HCT116 (cell line): ENCODE measurements at regions not wholly inside any gene's neighbourhood (a gene's known extent, or its start where the extent isn't known, plus 50 kb on each side); places are given as distances from the start of the nearest gene placed in this dataset.

Experiments used
- CEBPB ChIP-seq: IDR thresholded peaks from 2 replicates; pipeline ENCODE4 v1.6.1; 2012; ENCODE audit warnings: low read depth
- MAX ChIP-seq: IDR thresholded peaks from 2 replicates; pipeline ENCODE4 v1.6.1; 2012
- POLR2A ChIP-seq: IDR thresholded peaks from 2 replicates; pipeline ENCODE4 v1.7.0; 2011; ENCODE audit warnings: borderline replicate concordance; ENCODE audit not compliant: insufficient read depth, insufficient read length; ENCODE audit errors: extremely low read depth
- POLR2AphosphoS5 ChIP-seq: IDR thresholded peaks from 2 replicates; pipeline ENCODE4 v1.6.1; 2011; ENCODE audit warnings: mild to moderate bottlenecking, low read depth, low read length, moderate library complexity
- REST ChIP-seq: IDR thresholded peaks from 2 replicates; pipeline ENCODE4 v1.6.1; 2012; ENCODE audit warnings: low read depth
- YY1 ChIP-seq: IDR thresholded peaks from 2 replicates; pipeline ENCODE4 v1.6.1; 2011; ENCODE audit warnings: low read length, low read depth, moderate library complexity, mild to moderate bottlenecking; ENCODE audit not compliant: insufficient replicate concordance; ENCODE audit errors: extremely low read depth
- TF ChIP-seq, protein P1 (sequence below), 3 experiments: fragments of 200-600 bp in 1 of 3; sonication (generic) in 1 of 3; IDR thresholded peaks in 2 of 3; conservative IDR thresholded peaks in 1 of 3; 2 replicates each; pipeline ENCODE4 v1.5.1; 2012 to 2017; ENCODE audit warnings: low read depth in 2 of 3, low read length in 2 of 3, antibody characterized with exemption in 1 of 3, borderline replicate concordance in 1 of 3, control low read depth in 1 of 3, mild to moderate bottlenecking in 1 of 3, mixed read lengths in 1 of 3, mixed run types in 1 of 3, moderate library complexity in 1 of 3; ENCODE audit not compliant: insufficient read depth in 1 of 3
- TF ChIP-seq, protein P2 (sequence below): IDR thresholded peaks from 2 replicates; pipeline ENCODE4 v1.6.1; 2012

DNA sequence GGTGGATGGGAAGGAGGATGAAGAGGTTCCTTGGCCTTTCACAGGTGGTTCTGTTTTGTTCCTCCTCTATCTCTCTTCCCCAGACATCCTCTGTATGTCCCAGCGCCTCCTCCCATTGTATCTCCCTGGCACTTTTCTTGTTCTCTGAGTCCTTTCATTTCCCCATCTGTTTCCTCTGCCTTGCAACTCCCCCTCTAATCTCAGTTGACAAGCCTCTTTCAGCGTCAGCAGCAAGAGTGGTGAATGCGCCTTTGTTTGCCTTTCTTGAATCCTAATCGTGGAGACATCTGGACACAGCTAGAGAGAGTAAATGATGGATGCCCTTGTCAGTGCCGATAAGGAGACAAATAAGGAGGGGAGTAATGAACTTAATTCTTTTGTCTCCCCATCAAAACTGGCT, 167.0 kb downstream of the NDUFA10 start:
- no peak for TF ChIP-seq MAX
- TF ChIP-seq, protein P1, sequence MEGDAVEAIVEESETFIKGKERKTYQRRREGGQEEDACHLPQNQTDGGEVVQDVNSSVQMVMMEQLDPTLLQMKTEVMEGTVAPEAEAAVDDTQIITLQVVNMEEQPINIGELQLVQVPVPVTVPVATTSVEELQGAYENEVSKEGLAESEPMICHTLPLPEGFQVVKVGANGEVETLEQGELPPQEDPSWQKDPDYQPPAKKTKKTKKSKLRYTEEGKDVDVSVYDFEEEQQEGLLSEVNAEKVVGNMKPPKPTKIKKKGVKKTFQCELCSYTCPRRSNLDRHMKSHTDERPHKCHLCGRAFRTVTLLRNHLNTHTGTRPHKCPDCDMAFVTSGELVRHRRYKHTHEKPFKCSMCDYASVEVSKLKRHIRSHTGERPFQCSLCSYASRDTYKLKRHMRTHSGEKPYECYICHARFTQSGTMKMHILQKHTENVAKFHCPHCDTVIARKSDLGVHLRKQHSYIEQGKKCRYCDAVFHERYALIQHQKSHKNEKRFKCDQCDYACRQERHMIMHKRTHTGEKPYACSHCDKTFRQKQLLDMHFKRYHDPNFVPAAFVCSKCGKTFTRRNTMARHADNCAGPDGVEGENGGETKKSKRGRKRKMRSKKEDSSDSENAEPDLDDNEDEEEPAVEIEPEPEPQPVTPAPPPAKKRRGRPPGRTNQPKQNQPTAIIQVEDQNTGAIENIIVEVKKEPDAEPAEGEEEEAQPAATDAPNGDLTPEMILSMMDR (IDR thresholded peaks at IDR 0.05 in 2 of 3, conservative IDR thresholded peaks at IDR 0.05 in 1 of 3; ENCODE audit: borderline replicate concordance in 1 of 3, insufficient read depth in 1 of 3, low read depth in 2 of 3, low read length in 2 of 3) = no peak
- TF ChIP-seq POLR2A = no peak
- TF ChIP-seq, protein P2, sequence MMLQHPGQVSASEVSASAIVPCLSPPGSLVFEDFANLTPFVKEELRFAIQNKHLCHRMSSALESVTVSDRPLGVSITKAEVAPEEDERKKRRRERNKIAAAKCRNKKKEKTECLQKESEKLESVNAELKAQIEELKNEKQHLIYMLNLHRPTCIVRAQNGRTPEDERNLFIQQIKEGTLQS = no peak
- TF ChIP-seq YY1 = no peak
- no peak for TF ChIP-seq CEBPB
- no peak for TF ChIP-seq POLR2AphosphoS5
- TF ChIP-seq REST = no peak
